ENCODE measurements at regions not wholly inside any gene's neighbourhood (a gene's known extent, or its start where the extent isn't known, plus 50 kb on each side); places are given as distances from the start of the nearest gene placed in this dataset.

DNA sequence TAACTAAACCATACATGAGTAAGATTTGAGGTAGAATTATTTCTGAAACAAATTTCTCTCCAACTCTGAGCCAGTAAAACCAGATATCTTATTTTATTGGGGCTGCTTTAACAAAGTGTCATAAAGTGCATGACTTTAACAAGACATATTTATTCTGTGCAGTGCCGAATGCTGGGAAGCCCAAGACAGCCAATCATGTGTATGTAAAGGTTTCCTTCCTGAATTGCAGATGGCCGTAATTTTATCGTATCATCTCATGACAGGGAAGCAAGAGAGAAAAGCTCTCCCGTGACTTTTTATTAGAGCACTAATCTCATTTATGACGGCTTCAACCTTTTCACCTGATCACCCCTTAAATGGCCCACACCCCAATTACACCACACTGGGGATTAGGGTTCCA, 777.9 kb downstream of the TMEM121 start:
- no peak for TF ChIP-seq ZNF274 (IDR thresholded peaks at IDR 0.05; ENCODE audit: low read depth, low read length)
- no peak for TF ChIP-seq SUZ12 (IDR thresholded peaks at IDR 0.05; ENCODE audit: extremely low read depth, insufficient read depth, insufficient read length)

Measured in NT2/D1 (cell line).